Activated naive CD8-positive, alpha-beta T cell treated with anti-CD3 and anti-CD28 coated beads, Interleukin-2, amount 10 ng/mL, durations not matched to agents 7 days and 5 days (primary cell): ENCODE measurements at regions not wholly inside any gene's neighbourhood (a gene's known extent, or its start where the extent isn't known, plus 50 kb on each side); places are given as distances from the start of the nearest gene placed in this dataset.

Experiments used
- ATAC-seq: fragments of 150-1000 bp; cut with Tn5 transposase; one replicate; pipeline ENCODE4 v1.10.0; 2021; ENCODE audit warnings: low read depth, moderate library complexity
- POLR2A ChIA-PET: fragments of 350-600 bp; sonication (Branson Sonifier 250); formaldehyde crosslinking; loops from one replicate; lab custom pipeline; 2021; ENCODE audit warnings: antibody characterized with exemption; lab: Charles Lee
- DNase-seq: peaks from one replicate; pipeline ENCODE4 v3.0.0; 2021
- H3K27ac Mint-ChIP-seq: one replicate; pipeline ENCODE4 v1.8.0; 2022; ENCODE audit warnings: mild to moderate bottlenecking, mixed read lengths
- H3K27me3 Mint-ChIP-seq: one replicate; pipeline ENCODE4 v1.8.0; 2022; ENCODE audit warnings: mild to moderate bottlenecking, moderate library complexity, mixed read lengths
- H3K36me3 Mint-ChIP-seq: one replicate; pipeline ENCODE4 v1.8.0; 2021; ENCODE audit warnings: mild to moderate bottlenecking, mixed read lengths
- H3K4me1 Mint-ChIP-seq: one replicate; pipeline ENCODE4 v1.8.0; 2021; ENCODE audit warnings: mixed read lengths
- H3K4me3 Mint-ChIP-seq: one replicate; pipeline ENCODE4 v1.8.0; 2022; ENCODE audit warnings: mild to moderate bottlenecking, moderate library complexity, mixed read lengths
- H3K9me3 Mint-ChIP-seq: one replicate; pipeline ENCODE4 v1.8.0; 2021; ENCODE audit warnings: mixed read lengths

GRCh38 chr6:164211254-164211653 is 796.7 kb downstream of the QKI start:
- Mint-ChIP-seq H3K27me3 (no peaks in the 10 kb centered on the region), H3K36me3 (no peaks in the 10 kb centered on the region), H3K4me3 (no peak overlapping the region), H3K9me3 (no peaks in the 10 kb centered on the region), H3K4me1 (no peaks in the 10 kb centered on the region), H3K27ac (no peak overlapping the region)
- POLR2A ChIA-PET = no interaction called here
- no peak for DNase-seq
- ATAC-seq = no peak

GRCh38 chr6:164210783-164211182 is 796.3 kb downstream of the QKI start:
- ATAC-seq = no peak
- POLR2A ChIA-PET = no interaction called here
- Mint-ChIP-seq H3K36me3 (no peaks in the 10 kb centered on the region), H3K27me3 (no peaks in the 10 kb centered on the region), H3K27ac (no peak overlapping the region), H3K4me1 (no peaks in the 10 kb centered on the region), H3K9me3 (no peaks in the 10 kb centered on the region), H3K4me3 (no peak overlapping the region)
- DNase-seq = no peak

- POLR2A ChIA-PET = no interaction called here
- Mint-ChIP-seq H3K36me3 (no peaks in the 10 kb centered on the region), H3K4me3 (no peak overlapping the region), H3K27ac (no peak overlapping the region), H3K9me3 (no peaks in the 10 kb centered on the region), H3K27me3 (no peaks in the 10 kb centered on the region), H3K4me1 (no peaks in the 10 kb centered on the region)
- ATAC-seq = no peak
- no peak for DNase-seq
Observed at GRCh38 chr6:164210323-164210722, 795.8 kb downstream of the QKI start.

- no peaks in the 10 kb centered on the region for H3K9me3 Mint-ChIP-seq
- H3K4me3 Mint-ChIP-seq = no peak overlapping the region
- H3K4me1 Mint-ChIP-seq = no peaks in the 10 kb centered on the region
- no peak overlapping the region for H3K27ac Mint-ChIP-seq
- H3K27me3 Mint-ChIP-seq = no peaks in the 10 kb centered on the region
- ATAC-seq (no peak), DNase-seq (no peak)
- no peaks in the 10 kb centered on the region for H3K36me3 Mint-ChIP-seq
- POLR2A ChIA-PET = no interaction called here
Observed at GRCh38 chr6:164208371-164208770, 793.9 kb downstream of the QKI start.

DNA sequence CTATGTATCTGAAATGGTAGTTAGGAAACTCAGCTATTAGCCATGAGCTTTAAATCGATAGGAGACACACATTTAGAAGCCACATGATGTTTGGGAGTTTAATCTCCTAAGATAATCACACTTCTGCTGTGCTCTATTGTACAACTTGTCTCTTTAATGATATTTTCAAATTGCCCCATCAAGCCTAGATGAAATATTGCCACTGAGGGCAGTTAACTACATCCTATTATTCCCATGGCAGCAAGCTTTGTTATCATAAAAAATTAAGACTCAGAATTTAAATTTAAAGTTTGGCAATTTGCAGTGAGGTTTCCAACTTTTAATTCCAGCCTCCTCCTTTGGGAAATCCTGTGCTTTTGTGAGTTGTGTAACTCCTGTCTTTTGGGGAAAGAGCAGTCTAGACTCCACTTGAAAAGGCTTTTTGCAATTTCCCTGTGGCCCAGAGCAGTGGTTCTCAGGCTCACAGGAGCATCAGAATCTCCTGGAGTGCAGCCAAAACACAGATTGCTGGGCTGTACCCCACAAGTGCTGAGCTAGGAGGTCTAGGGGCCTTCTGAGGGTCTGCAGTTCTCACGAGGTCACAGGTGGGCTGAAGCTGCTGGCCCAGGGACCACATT is 792.4 kb downstream of the QKI start:
- H3K4me3 Mint-ChIP-seq = no peak overlapping the region
- ATAC-seq (no peak), DNase-seq (no peak)
- no peak overlapping the region for H3K27ac Mint-ChIP-seq
- POLR2A ChIA-PET = no interaction called here
- H3K36me3 Mint-ChIP-seq = no peaks in the 10 kb centered on the region
- no peaks in the 10 kb centered on the region for H3K4me1 Mint-ChIP-seq
- no peaks in the 10 kb centered on the region for H3K9me3 Mint-ChIP-seq
- H3K27me3 Mint-ChIP-seq = no peaks in the 10 kb centered on the region

GRCh38 chr6:164200071-164200470 is 785.6 kb downstream of the QKI start:
- H3K4me1 Mint-ChIP-seq = no peaks in the 10 kb centered on the region
- no peak for ATAC-seq
- DNase-seq = no peak
- no peaks in the 10 kb centered on the region for H3K9me3 Mint-ChIP-seq
- no peaks in the 10 kb centered on the region for H3K36me3 Mint-ChIP-seq
- POLR2A ChIA-PET = no interaction called here
- no peak overlapping the region for H3K27ac Mint-ChIP-seq
- H3K4me3 Mint-ChIP-seq = no peak overlapping the region
- H3K27me3 Mint-ChIP-seq = no peaks in the 10 kb centered on the region

DNA sequence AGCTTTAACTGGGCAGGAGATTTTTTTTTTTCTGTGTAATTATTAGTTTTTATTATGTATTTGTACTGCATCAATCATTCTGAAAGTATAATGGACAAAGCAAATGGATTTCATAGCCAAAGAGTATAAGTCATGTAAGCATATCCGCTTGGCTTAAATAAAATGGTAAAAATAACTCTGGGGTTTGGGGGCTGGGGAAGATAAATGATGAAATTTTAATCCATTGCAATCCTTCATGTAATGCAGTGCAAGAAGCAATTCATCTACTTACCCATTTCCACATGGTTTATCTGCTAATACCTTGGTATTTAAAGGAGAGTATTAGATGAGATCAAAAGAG is 781.4 kb downstream of the QKI start:
- no peaks in the 10 kb centered on the region for H3K36me3 Mint-ChIP-seq
- no peak overlapping the region for H3K4me3 Mint-ChIP-seq
- H3K27ac Mint-ChIP-seq = no peak overlapping the region
- ATAC-seq (no peak), DNase-seq (no peak)
- H3K9me3 Mint-ChIP-seq = no peaks in the 10 kb centered on the region
- POLR2A ChIA-PET = no interaction called here
- H3K27me3 Mint-ChIP-seq = no peaks in the 10 kb centered on the region
- no peaks in the 10 kb centered on the region for H3K4me1 Mint-ChIP-seq

GRCh38 chr6:164195278-164195941 is 780.9 kb downstream of the QKI start:
- H3K36me3 Mint-ChIP-seq = no peaks in the 10 kb centered on the region
- no peaks in the 10 kb centered on the region for H3K9me3 Mint-ChIP-seq
- POLR2A ChIA-PET = no interaction called here
- no peak overlapping the region for H3K4me3 Mint-ChIP-seq
- H3K27ac Mint-ChIP-seq = no peak overlapping the region
- DNase-seq (no peak), ATAC-seq (no peak)
- H3K4me1 Mint-ChIP-seq = no peaks in the 10 kb centered on the region
- H3K27me3 Mint-ChIP-seq = no peaks in the 10 kb centered on the region

DNA sequence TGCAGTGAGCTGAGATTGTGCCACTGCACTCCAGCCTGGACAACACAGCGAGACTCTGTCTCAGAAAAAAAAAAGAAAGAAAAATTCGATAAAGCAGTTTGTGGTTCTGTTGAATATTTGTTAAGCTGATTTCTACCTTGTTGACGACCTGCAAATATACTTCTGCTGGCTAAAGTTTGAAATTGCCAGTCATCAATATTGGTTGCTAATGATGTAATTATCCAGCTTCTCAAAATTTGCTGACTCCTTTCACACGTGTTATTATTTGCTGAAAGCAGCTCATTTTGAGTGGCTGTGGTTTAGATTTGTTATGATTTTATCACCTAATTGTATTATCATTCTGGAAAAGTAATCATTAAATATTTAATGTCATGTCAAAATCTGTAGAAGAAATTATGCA is 774.3 kb downstream of the QKI start:
- DNase-seq (no peak), ATAC-seq (no peak)
- POLR2A ChIA-PET = no interaction called here
- Mint-ChIP-seq H3K27ac (no peak overlapping the region), H3K4me1 (no peaks in the 10 kb centered on the region), H3K4me3 (no peak overlapping the region), H3K9me3 (no peaks in the 10 kb centered on the region), H3K27me3 (no peaks in the 10 kb centered on the region), H3K36me3 (no peaks in the 10 kb centered on the region)

DNA sequence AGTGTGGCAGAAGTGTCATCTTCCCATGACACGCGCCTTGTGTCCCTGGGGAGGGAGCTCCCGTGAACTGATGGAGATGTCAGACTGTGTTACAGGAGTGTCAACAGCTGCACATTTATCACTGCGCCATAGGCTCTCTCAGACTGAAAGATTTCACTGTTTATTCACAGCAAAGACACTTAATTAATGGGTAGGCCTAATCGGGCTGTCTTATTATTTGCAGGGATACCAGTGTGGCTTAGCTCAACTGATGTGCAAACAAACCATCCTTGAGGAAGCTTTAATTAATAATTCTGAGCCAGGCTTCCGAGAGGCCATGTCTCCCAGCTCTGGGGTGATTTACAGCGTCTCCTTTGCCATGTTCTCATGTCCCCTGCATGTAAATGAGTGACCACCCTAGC is 771.0 kb downstream of the QKI start:
- no peaks in the 10 kb centered on the region for H3K36me3 Mint-ChIP-seq
- no peaks in the 10 kb centered on the region for H3K27me3 Mint-ChIP-seq
- no peaks in the 10 kb centered on the region for H3K4me1 Mint-ChIP-seq
- no peak overlapping the region for H3K4me3 Mint-ChIP-seq
- no peaks in the 10 kb centered on the region for H3K9me3 Mint-ChIP-seq
- H3K27ac Mint-ChIP-seq = no peak overlapping the region
- ATAC-seq (no peak), DNase-seq (no peak)
- POLR2A ChIA-PET = no interaction called here

DNA sequence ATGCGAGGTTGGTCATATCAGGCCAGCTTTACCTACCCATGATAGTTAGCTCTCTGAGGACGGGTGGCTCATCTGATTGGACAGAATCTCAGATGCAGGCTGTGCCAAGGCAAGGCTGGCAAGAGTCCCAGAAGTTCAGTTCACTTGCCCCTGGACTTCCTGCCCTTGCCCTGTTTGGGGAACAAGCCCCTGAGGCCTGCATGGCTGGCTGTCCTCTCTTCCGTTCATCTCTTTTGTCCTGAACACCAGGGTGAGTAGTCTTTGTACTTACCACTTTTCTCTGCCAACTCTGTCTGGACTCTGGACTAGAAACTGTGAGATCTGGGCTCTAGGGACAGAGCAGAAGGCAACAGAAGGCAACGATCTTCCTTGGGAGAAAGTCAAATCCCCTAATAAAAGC is 769.9 kb downstream of the QKI start:
- no peak for DNase-seq
- H3K4me1 Mint-ChIP-seq = no peaks in the 10 kb centered on the region
- ATAC-seq = no peak

GRCh38 chr6:164183556-164184123 is 769.1 kb downstream of the QKI start:
- POLR2A ChIA-PET = no interaction called here
- ATAC-seq (no peak), DNase-seq (no peak)
- Mint-ChIP-seq H3K9me3 (no peaks in the 10 kb centered on the region), H3K27ac (no peak overlapping the region), H3K4me1 (no peaks in the 10 kb centered on the region), H3K27me3 (no peaks in the 10 kb centered on the region), H3K4me3 (no peak overlapping the region), H3K36me3 (no peaks in the 10 kb centered on the region)

More for the DNA sequence above, 769.9 kb downstream of the QKI start:
- H3K36me3 Mint-ChIP-seq = no peaks in the 10 kb centered on the region
- no peaks in the 10 kb centered on the region for H3K9me3 Mint-ChIP-seq
- no peak overlapping the region for H3K27ac Mint-ChIP-seq
- no peaks in the 10 kb centered on the region for H3K27me3 Mint-ChIP-seq
- H3K4me3 Mint-ChIP-seq = no peak overlapping the region
- POLR2A ChIA-PET = no interaction called here

- no peak overlapping the region for H3K27ac Mint-ChIP-seq
- ATAC-seq = no peak
Observed at GRCh38 chr6:164178679-164179332, 764.3 kb downstream of the QKI start.

GRCh38 chr6:164169355-164169754 is 754.8 kb downstream of the QKI start:
- ATAC-seq = no peak
- Mint-ChIP-seq H3K9me3 (peaks cover 2% of the 10 kb centered on the region), H3K36me3 (no peaks in the 10 kb centered on the region), H3K27me3 (no peaks in the 10 kb centered on the region), H3K27ac (no peak overlapping the region), H3K4me1 (no peaks in the 10 kb centered on the region), H3K4me3 (no peak overlapping the region)
- DNase-seq = no peak
- POLR2A ChIA-PET = no interaction called here

More at GRCh38 chr6:164178679-164179332, 764.3 kb downstream of the QKI start:
- Mint-ChIP-seq H3K4me3 (no peak overlapping the region), H3K36me3 (no peaks in the 10 kb centered on the region), H3K9me3 (peaks cover 4% of the 10 kb centered on the region), H3K27me3 (no peaks in the 10 kb centered on the region), H3K4me1 (no peaks in the 10 kb centered on the region)
- POLR2A ChIA-PET = no interaction called here
- DNase-seq = no peak
